H54 (cell line): ENCODE measurements at regions not wholly inside any gene's neighbourhood (a gene's known extent, or its start where the extent isn't known, plus 50 kb on each side); places are given as distances from the start of the nearest gene placed in this dataset.
"Not testable (repeated sequence)": the region's sequence is repeated elsewhere in the genome, so short reads cannot be mapped to it uniquely, and the experiment has no call there.

Experiments
- DNase-seq: peaks from one replicate; pipeline ENCODE4 v3.0.0; 2011; ENCODE audit warnings: low spot score, mixed read lengths; ENCODE audit not compliant: insufficient read length
- FAIRE-seq: peaks from 3 replicates; lab custom pipeline; 2011; peaks lifted over from hg19 to GRCh38; lab: Jason Lieb, UNC
- POLR2A ChIP-seq: IDR thresholded peaks from 2 replicates; pipeline ENCODE4 v1.6.1; 2011; ENCODE audit warnings: low read depth, mild to moderate bottlenecking, low read length

- no peak for TF ChIP-seq POLR2A
- no peak for DNase-seq
- FAIRE-seq: no peak
Observed at GRCh38 chr21:28877318-28877884, 115.3 kb downstream of the LTN1 start.

DNA sequence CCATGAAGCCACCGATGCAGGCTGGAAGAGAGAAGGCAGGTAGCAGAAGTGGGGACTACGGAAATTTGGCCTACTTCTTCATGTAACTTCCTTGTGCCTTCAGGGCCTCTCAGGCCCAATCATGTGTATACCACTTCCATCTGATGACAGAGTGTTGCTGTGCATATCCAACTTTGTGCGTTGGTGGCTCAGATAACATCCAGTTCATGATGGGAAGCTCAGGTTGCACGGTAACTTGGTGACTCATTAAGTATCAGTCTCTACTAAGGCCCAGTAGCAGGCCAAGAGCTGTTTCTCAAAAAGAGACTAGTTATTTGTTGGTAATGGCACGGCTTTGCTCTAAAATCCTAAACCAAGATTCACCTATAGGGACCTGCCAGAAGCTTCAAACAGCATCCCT, 117.6 kb downstream of the LTN1 start:
- DNase-seq (no peak), FAIRE-seq (no peak)
- no peak for TF ChIP-seq POLR2A

DNA sequence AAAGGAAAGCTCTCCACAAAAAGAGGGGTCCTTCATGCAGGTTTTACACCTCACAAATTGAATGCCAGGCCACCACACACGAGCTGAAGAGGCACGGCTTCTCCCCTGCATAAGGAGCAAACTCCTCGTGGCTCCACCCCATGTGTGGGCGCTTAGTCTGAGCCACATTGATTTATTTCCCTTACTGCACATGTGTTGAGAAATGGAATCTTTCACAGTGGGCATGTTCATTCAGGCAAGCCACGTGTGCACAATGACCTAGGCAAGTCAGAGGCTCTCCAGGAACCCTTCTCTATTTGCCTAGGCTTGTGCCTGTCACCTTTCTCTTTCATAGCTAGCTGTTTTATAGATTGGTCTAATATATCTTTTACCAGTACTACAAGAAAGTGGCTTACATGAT, 120.5 kb downstream of the LTN1 start:
- FAIRE-seq (no peak), DNase-seq (no peak)

DNA sequence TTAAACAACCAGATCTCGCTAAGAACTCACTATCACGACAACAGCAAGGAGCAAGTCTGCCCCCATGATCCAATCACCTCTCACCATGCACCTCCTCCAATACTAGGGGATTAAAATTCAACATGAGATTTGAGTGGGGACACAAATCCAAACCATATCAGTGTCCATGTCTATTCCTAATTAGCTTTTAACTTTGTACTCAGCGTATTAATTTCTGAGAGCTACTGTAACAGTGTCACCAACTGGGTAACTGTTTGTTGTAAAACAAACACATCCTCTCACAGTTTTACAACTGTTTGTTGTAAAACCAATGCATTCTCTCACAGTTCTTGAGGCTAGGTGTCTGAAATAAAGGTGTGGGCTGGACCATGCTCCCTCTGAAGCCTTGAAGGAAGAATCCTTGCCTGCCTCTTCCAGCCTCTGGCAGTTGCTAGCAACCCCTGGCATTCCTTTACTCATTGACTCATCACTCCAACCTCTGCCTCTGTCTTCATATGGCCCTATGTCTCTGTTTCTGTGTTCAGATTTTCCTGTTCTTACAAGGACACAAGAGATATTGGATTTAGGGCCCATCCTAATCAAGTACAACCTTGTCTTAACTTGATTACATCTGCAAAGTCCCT, 121.2 kb downstream of the LTN1 start:
- FAIRE-seq (no peak), DNase-seq (no peak)
- TF ChIP-seq POLR2A: no peak

More for the DNA sequence above, 120.5 kb downstream of the LTN1 start:
- TF ChIP-seq POLR2A: no peak

- FAIRE-seq: no peak
- no peak for DNase-seq
- TF ChIP-seq POLR2A: no peak
Observed at GRCh38 chr21:28867401-28867800, 125.3 kb downstream of the LTN1 start.

GRCh38 chr21:28865488-28866186, 127.0 kb downstream of the LTN1 start:
- no peak for FAIRE-seq
- DNase-seq: no peak
- TF ChIP-seq POLR2A: no peak

- FAIRE-seq (no peak), DNase-seq (no peak)
- TF ChIP-seq POLR2A: no peak
Observed at GRCh38 chr21:28858424-28858823, 134.3 kb downstream of the LTN1 start.

GRCh38 chr21:28857752-28858151, 134.9 kb downstream of the LTN1 start:
- DNase-seq: no peak
- no peak for TF ChIP-seq POLR2A
- FAIRE-seq: no peak

GRCh38 chr21:28856588-28857250, 136.0 kb downstream of the LTN1 start:
- DNase-seq (no peak), FAIRE-seq (no peak)

DNA sequence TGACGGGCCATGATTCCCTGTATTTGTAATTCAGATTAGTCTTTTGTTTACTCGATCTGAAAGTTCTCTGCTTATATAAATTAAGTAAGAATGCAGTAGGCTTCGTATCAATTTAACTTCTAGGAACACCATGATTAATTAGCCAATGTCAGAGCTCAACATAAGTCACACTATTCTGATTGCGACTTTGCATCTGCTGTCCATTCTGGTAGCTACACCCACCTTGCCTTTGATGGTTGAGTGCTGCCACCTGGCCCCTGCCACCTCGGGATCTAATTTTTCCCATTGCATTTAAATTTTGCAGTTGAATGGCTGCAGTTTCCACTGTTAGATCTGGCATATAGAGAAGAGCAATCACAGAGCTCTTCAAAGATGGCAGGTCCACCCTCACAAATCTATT, 140.0 kb downstream of the LTN1 start:
- DNase-seq (no peak), FAIRE-seq (no peak)
- TF ChIP-seq POLR2A: no peak

More at GRCh38 chr21:28856588-28857250, 136.0 kb downstream of the LTN1 start:
- no peak for TF ChIP-seq POLR2A

DNA sequence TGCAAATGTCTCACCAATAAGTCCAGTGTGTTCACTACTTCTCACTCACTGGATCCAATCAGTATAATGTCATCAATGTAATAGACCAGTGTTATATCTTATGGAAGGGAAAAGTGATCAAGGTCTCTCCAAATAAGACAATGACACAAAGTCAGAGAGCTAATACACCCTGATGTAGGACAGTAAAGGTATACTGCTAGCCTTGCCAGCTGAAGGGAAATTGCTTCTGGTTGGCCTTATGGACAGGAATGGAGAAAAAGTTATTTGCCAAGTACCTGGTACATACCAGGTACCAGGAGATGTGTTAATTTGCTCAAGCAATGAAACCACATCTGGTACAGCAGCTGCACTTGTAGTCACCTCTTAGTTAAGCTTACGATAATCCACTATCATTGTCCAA, 141.0 kb downstream of the LTN1 start:
- FAIRE-seq: no peak
- no peak for TF ChIP-seq POLR2A
- no peak for DNase-seq

- not testable (repeated sequence) for DNase-seq, FAIRE-seq
Observed at GRCh38 chr21:28839237-28839636, 153.4 kb downstream of the LTN1 start.

GRCh38 chr21:28837426-28837825, 155.3 kb downstream of the LTN1 start:
- FAIRE-seq: not testable (repeated sequence)

DNA sequence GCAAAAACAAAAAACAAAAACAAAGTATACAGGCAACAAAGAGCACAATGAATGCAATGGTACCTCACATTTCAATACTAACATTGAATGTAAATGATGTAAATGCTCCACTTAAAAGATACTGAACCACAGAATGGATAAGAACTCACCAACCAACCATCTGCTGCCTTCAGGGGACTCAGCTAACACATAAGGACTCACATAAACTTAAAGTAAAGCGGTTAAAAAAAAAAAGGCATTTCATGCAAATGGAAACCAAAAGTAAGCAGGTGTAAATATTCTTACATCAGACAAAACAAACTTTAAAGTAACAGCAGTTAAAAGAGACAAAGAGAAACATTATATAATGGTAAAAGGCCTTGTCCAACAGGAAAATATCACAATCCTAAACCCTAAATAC, 156.1 kb downstream of the LTN1 start:
- DNase-seq, FAIRE-seq: not testable (repeated sequence)

More at GRCh38 chr21:28837426-28837825, 155.3 kb downstream of the LTN1 start:
- not testable (repeated sequence) for DNase-seq
